Liver (tissue), 7 donors: ENCODE measurements at regions not wholly inside any gene's neighbourhood (a gene's known extent, or its start where the extent isn't known, plus 50 kb on each side); places are given as distances from the start of the nearest gene placed in this dataset.

Experiments used
- DNase-seq: peaks from one replicate; pipeline ENCODE4 v3.0.0-alpha.2; 2017; ENCODE audit warnings: low spot score
- H3K27ac ChIP-seq, 2 donors: one replicate each; pipeline ENCODE4 v1.7.0; 2013; ENCODE audit warnings: inconsistent platforms in 2 of 2, low read length in 2 of 2, control low read depth in 1 of 2, low read depth in 1 of 2, mild to moderate bottlenecking in 1 of 2
- H3K27me3 ChIP-seq, 4 donors: one replicate each; pipeline versions ENCODE4 v1.6.1 to v1.7.0; 2013; ENCODE audit warnings: low read length in 3 of 4, inconsistent platforms in 1 of 4, mild to moderate bottlenecking in 1 of 4, moderate library complexity in 1 of 4; ENCODE audit not compliant: control insufficient read depth in 4 of 4, insufficient read depth in 4 of 4
- H3K36me3 ChIP-seq, 4 donors: one replicate each; pipeline versions ENCODE4 v1.6.1 to v1.7.0; 2013; ENCODE audit warnings: low read length in 3 of 4, mild to moderate bottlenecking in 3 of 4, low read depth in 1 of 4, moderate library complexity in 1 of 4; ENCODE audit not compliant: control insufficient read depth in 4 of 4, insufficient read depth in 3 of 4
- H3K4me1 ChIP-seq, 4 donors: one replicate each; pipeline versions ENCODE4 v1.6.1 to v1.7.0; 2013; ENCODE audit warnings: low read length in 3 of 4, mild to moderate bottlenecking in 3 of 4, moderate library complexity in 1 of 4; ENCODE audit not compliant: control insufficient read depth in 4 of 4, insufficient read depth in 4 of 4
- H3K4me3 ChIP-seq, 3 donors: one replicate each; pipeline versions ENCODE4 v1.6.1 to v1.7.0; 2013; ENCODE audit warnings: low read length in 3 of 3, control low read depth in 1 of 3, low read depth in 1 of 3, mild to moderate bottlenecking in 1 of 3
- H3K9ac ChIP-seq, 2 donors: one replicate each; pipeline ENCODE4 v1.7.0; 2013; ENCODE audit warnings: low read length in 2 of 2, mild to moderate bottlenecking in 2 of 2, moderate library complexity in 2 of 2, control low read depth in 1 of 2, low read depth in 1 of 2
- H3K9me3 ChIP-seq, 4 donors: one replicate each; pipeline versions ENCODE4 v1.6.1 to v1.7.0; 2013; ENCODE audit warnings: low read length in 3 of 4; ENCODE audit not compliant: control insufficient read depth in 4 of 4
- EGR1 ChIP-seq, 2 donors: IDR thresholded peaks; 2 replicates each; pipeline ENCODE4 v1.6.1; 2016 to 2018; ENCODE audit warnings: antibody characterized with exemption in 2 of 2, low read depth in 2 of 2
- FOXA2 ChIP-seq: IDR thresholded peaks from 2 replicates; pipeline ENCODE4 v1.6.1; 2016; ENCODE audit warnings: antibody characterized with exemption
- GABPA ChIP-seq, 2 donors: IDR thresholded peaks in 1 of 2; conservative IDR thresholded peaks in 1 of 2; 2 replicates each; pipeline ENCODE4 v1.6.1; 2016; ENCODE audit warnings: antibody characterized with exemption in 2 of 2, mild to moderate bottlenecking in 1 of 2, moderate library complexity in 1 of 2
- HNF4A ChIP-seq, 2 donors: conservative IDR thresholded peaks; 2 replicates each; pipeline ENCODE4 v1.6.1; 2016; ENCODE audit warnings: antibody characterized with exemption in 2 of 2, mild to moderate bottlenecking in 2 of 2
- HNF4G ChIP-seq: IDR thresholded peaks from 2 replicates; pipeline ENCODE4 v1.6.1; 2016; ENCODE audit warnings: antibody characterized with exemption
- JUND ChIP-seq, 2 donors: IDR thresholded peaks; 2 replicates each; pipeline ENCODE4 v1.6.1; 2016; ENCODE audit warnings: antibody characterized with exemption in 2 of 2
- MAX ChIP-seq: IDR thresholded peaks from 2 replicates; pipeline ENCODE4 v1.6.1; 2016; ENCODE audit warnings: antibody characterized with exemption
- NR2F2 ChIP-seq: IDR thresholded peaks from 2 replicates; pipeline ENCODE4 v1.6.1; 2016; ENCODE audit warnings: antibody characterized with exemption
- RXRA ChIP-seq, 2 donors: IDR thresholded peaks; 2 replicates each; pipeline ENCODE4 v1.6.1; 2017 to 2018; ENCODE audit warnings: antibody characterized with exemption in 2 of 2, mild to moderate bottlenecking in 1 of 2
- SP1 ChIP-seq: IDR thresholded peaks from 2 replicates; pipeline ENCODE4 v1.6.1; 2018; ENCODE audit warnings: antibody characterized with exemption, mild to moderate bottlenecking
- TAF1 ChIP-seq: conservative IDR thresholded peaks from 2 replicates; pipeline ENCODE4 v1.6.1; 2016; ENCODE audit warnings: antibody characterized with exemption, mild to moderate bottlenecking
- YY1 ChIP-seq: IDR thresholded peaks from 2 replicates; pipeline ENCODE4 v1.6.1; 2016; ENCODE audit warnings: antibody characterized with exemption, mild to moderate bottlenecking
- ZBTB33 ChIP-seq: IDR thresholded peaks from 2 replicates; pipeline ENCODE4 v1.6.1; 2016; ENCODE audit warnings: antibody characterized with exemption
- WGBS: extraction: QIAGEN DNeasy Blood & Tissue Kit; methylation state at CpG from one replicate; pipeline ENCODE4 v1.1.7; 2013; 5-methylcytosine and 5-hydroxymethylcytosine counted together
- TF ChIP-seq, protein P1 (sequence below): IDR thresholded peaks from 2 replicates; pipeline ENCODE4 v1.6.1; 2016; ENCODE audit warnings: antibody characterized with exemption, mild to moderate bottlenecking
- donor health status: healthy.
- donor health status: healthy.
- donor health status: healthy.
- donor health status: healthy.

DNA sequence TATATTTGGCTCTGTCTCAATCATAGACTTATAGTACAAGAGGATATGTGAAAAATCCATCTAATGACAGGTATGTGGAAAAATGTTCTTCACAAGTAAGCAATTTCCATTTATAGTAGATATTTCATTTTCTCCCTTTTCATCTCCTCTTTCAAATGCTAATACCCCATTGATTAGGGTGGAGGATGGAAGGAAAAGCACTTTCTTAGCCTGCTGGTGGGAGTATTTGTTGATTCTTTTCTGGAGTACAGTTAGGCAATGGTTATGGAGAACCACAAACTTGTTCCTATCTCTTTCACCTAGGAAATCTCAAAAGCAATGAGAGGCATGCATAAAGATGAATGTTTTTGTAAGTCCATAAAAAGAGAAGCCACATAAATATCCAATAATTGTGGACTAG, 108.0 kb upstream of the CREB5 start:
- Histone ChIP-seq H3K27me3 (no peaks in the 10 kb centered on the region), H3K4me3 (no peak overlapping the region), H3K9me3 (no peaks in the 10 kb centered on the region), H3K4me1 (peaks cover 0 to 19% (median 6%) of the 10 kb centered on the region in 4 donors), H3K36me3 (no peaks in the 10 kb centered on the region), H3K9ac (no peak overlapping the region), H3K27ac (no peak overlapping the region)
- DNase-seq = no peak
- no peak for TF ChIP-seq ZBTB33
- no peak for TF ChIP-seq GABPA (IDR thresholded peaks at IDR 0.05 in 1 of 2, conservative IDR thresholded peaks at IDR 0.05 in 1 of 2)
- TF ChIP-seq, protein P1, sequence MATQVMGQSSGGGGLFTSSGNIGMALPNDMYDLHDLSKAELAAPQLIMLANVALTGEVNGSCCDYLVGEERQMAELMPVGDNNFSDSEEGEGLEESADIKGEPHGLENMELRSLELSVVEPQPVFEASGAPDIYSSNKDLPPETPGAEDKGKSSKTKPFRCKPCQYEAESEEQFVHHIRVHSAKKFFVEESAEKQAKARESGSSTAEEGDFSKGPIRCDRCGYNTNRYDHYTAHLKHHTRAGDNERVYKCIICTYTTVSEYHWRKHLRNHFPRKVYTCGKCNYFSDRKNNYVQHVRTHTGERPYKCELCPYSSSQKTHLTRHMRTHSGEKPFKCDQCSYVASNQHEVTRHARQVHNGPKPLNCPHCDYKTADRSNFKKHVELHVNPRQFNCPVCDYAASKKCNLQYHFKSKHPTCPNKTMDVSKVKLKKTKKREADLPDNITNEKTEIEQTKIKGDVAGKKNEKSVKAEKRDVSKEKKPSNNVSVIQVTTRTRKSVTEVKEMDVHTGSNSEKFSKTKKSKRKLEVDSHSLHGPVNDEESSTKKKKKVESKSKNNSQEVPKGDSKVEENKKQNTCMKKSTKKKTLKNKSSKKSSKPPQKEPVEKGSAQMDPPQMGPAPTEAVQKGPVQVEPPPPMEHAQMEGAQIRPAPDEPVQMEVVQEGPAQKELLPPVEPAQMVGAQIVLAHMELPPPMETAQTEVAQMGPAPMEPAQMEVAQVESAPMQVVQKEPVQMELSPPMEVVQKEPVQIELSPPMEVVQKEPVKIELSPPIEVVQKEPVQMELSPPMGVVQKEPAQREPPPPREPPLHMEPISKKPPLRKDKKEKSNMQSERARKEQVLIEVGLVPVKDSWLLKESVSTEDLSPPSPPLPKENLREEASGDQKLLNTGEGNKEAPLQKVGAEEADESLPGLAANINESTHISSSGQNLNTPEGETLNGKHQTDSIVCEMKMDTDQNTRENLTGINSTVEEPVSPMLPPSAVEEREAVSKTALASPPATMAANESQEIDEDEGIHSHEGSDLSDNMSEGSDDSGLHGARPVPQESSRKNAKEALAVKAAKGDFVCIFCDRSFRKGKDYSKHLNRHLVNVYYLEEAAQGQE = no peak
- no peak for TF ChIP-seq EGR1 (IDR thresholded peaks at IDR 0.05; ENCODE audit: low read depth in 2 of 2)
- no peak for TF ChIP-seq HNF4A (conservative IDR thresholded peaks at IDR 0.05)
- TF ChIP-seq SP1 = no peak

DNA sequence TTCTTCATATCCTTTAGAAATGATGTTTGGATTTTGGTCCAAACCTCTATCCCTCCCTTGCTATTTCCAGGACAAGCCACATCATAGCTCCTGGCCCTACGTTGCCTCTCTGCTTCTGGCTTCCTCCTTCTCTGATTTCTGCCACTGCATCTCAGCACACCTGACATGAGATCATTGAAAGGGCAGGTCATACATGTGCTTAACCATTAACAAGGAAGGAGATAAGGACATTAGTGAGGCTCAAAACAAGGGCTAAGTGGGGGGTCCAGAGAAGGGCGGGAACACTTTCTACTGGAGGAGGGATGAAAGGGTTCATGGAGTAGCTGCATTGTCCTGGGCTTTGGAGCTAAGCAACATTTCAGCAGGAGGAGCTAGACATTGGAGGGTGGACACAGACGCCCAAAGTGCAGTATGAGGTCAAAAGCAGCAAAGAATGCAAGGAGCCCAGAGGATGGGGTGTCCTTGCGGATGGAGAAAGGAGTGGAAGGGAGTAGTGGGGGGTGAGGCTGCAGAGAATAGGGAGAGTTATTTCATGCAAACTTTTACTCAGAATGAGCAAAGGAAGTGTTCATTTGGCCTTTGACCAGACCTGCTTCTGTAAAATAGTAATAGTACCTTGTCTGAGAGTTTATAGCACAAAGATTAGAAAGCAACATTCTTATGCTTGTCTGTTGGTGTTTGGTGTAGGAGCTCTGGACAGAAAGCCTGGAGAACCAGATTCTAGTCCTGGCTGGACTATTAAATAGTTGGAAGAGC, 102.4 kb upstream of the CREB5 start:
- no peak overlapping the region for H3K27ac ChIP-seq
- H3K4me3 ChIP-seq = no peak overlapping the region
- H3K9ac ChIP-seq = no peak overlapping the region
- 66% methylated on average over 4 of the region's 4 CpGs for WGBS
- no peaks in the 10 kb centered on the region for H3K36me3 ChIP-seq
- H3K27me3 ChIP-seq = peaks cover 0 to 21% (median 5%) of the 10 kb centered on the region in 4 donors
- TF ChIP-seq HNF4A (conservative IDR thresholded peaks at IDR 0.05) (no peak), TAF1 (no peak), YY1 (no peak), SP1 (no peak), NR2F2 (no peak), MAX (no peak), RXRA (IDR thresholded peaks at IDR 0.05) (no peak)
- DNase-seq = no peak
- H3K4me1 ChIP-seq = no peaks in the 10 kb centered on the region
- no peaks in the 10 kb centered on the region for H3K9me3 ChIP-seq

- no peak for DNase-seq
- H3K9ac ChIP-seq = no peak overlapping the region
- no peak overlapping the region for H3K4me3 ChIP-seq
- no peak overlapping the region for H3K27ac ChIP-seq
- H3K36me3 ChIP-seq = no peaks in the 10 kb centered on the region
- H3K4me1 ChIP-seq = no peaks in the 10 kb centered on the region
- H3K27me3 ChIP-seq = peaks cover 0 to 22% (median 5%) of the 10 kb centered on the region in 4 donors
- 83% methylated on average over 6 of the region's 6 CpGs for WGBS
- H3K9me3 ChIP-seq = no peaks in the 10 kb centered on the region
- no peak for TF ChIP-seq YY1
- no peak for TF ChIP-seq GABPA (IDR thresholded peaks at IDR 0.05 in 1 of 2, conservative IDR thresholded peaks at IDR 0.05 in 1 of 2)
- TF ChIP-seq HNF4A (conservative IDR thresholded peaks at IDR 0.05) = no peak
- TF ChIP-seq, protein P1 = no peak
- no peak for TF ChIP-seq TAF1
- TF ChIP-seq ZBTB33 = no peak
- TF ChIP-seq NR2F2 = no peak
- TF ChIP-seq JUND (IDR thresholded peaks at IDR 0.05) = no peak
- TF ChIP-seq SP1 = no peak
- no peak for TF ChIP-seq FOXA2
- TF ChIP-seq MAX = no peak
- no peak for TF ChIP-seq HNF4G
- TF ChIP-seq EGR1 (IDR thresholded peaks at IDR 0.05; ENCODE audit: low read depth in 2 of 2) = no peak
Measured at GRCh38 chr7:28310460-28310848, 101.9 kb upstream of the CREB5 start.
